DND-41 (cell line): ENCODE measurements at regions not wholly inside any gene's neighbourhood (a gene's known extent, or its start where the extent isn't known, plus 50 kb on each side); places are given as distances from the start of the nearest gene placed in this dataset.
"Not testable (repeated sequence)": the region's sequence is repeated elsewhere in the genome, so short reads cannot be mapped to it uniquely, and the experiment has no call there.

Experiments
- ATAC-seq: fragments of 200-7000 bp; cut with Tn5 transposase; 3 replicates; pipeline ENCODE4 v1.9.1; 2021; ENCODE audit warnings: low read depth; ENCODE audit not compliant: insufficient read depth
- DNase-seq: peaks from one replicate; pipeline ENCODE4 v3.0.0-alpha.2; 2020
- H2AFZ ChIP-seq: 2 replicates; pipeline ENCODE4 v1.6.0; 2012; ENCODE audit warnings: low read depth, low read length
- H3K27ac ChIP-seq: 2 replicates; pipeline ENCODE4 v1.5.1; 2012; ENCODE audit warnings: low read length, inconsistent platforms
- H3K27me3 ChIP-seq: fragments of 200-600 bp; sonication (generic); 2 replicates; pipeline ENCODE4 v1.6.0; 2012; ENCODE audit warnings: low read length, mild to moderate bottlenecking, inconsistent platforms; ENCODE audit not compliant: insufficient read depth, poor library complexity
- H3K36me3 ChIP-seq: 2 replicates; pipeline ENCODE4 v1.5.1; 2012; ENCODE audit warnings: low read length, inconsistent platforms; ENCODE audit not compliant: insufficient read depth
- H3K4me1 ChIP-seq: 2 replicates; pipeline ENCODE4 v1.5.1; 2012; ENCODE audit warnings: mild to moderate bottlenecking, low read length; ENCODE audit not compliant: insufficient read depth
- H3K4me2 ChIP-seq: 2 replicates; pipeline ENCODE4 v1.6.0; 2012; ENCODE audit warnings: mild to moderate bottlenecking, moderate library complexity, low read length, inconsistent platforms; ENCODE audit not compliant: insufficient read depth
- H3K4me3 ChIP-seq, 2 experiments: fragments of 200-600 bp in 1 of 2; shearing (Covaris generic) in 1 of 2; 2 replicates each; pipeline ENCODE4 v1.5.1; 2012 to 2016; ENCODE audit warnings: inconsistent platforms in 2 of 2, low read length in 2 of 2, mild to moderate bottlenecking in 2 of 2, low read depth in 1 of 2, moderate library complexity in 1 of 2
- H3K79me2 ChIP-seq: 2 replicates; pipeline ENCODE4 v1.6.0; 2012; ENCODE audit warnings: low read length, inconsistent platforms; ENCODE audit not compliant: insufficient read depth
- H3K9ac ChIP-seq: 2 replicates; pipeline ENCODE4 v1.6.0; 2012; ENCODE audit warnings: low read depth, mild to moderate bottlenecking, inconsistent platforms, low read length, moderate library complexity
- H3K9me3 ChIP-seq: 2 replicates; pipeline ENCODE4 v1.5.1; 2012; ENCODE audit warnings: low read length, moderate library complexity, mild to moderate bottlenecking, inconsistent platforms; ENCODE audit not compliant: insufficient read depth, severe bottlenecking
- H4K20me1 ChIP-seq: 2 replicates; pipeline ENCODE4 v1.6.0; 2012; ENCODE audit warnings: low read length; ENCODE audit not compliant: insufficient read depth

DNA sequence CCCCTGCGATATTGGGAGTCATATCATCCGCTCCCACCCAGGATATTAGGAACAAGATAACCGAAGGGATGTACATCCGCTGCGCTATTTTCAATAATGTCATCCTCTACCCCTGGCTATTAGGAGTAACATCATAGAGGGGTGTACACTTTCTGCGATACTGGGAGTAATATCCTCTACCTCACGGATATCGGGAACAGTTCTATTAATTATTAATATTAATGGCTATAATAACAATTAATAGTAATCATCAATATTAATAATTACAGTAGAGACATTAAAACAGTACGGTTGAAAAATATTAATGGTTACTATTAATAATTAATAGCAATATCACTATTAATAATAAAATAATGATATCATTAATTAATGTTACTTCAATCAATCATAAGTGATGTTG lies 90.1 kb downstream of the OTOP1 start:
- not testable (repeated sequence) for H3K27me3 ChIP-seq, DNase-seq, H4K20me1 ChIP-seq, H3K79me2 ChIP-seq, H2AFZ ChIP-seq, H3K4me2 ChIP-seq, H3K27ac ChIP-seq, ATAC-seq, H3K4me1 ChIP-seq, H3K36me3 ChIP-seq, H3K9me3 ChIP-seq, H3K4me3 ChIP-seq, H3K9ac ChIP-seq
